Cardiac fibroblast (primary cell): ENCODE measurements at regions not wholly inside any gene's neighbourhood (a gene's known extent, or its start where the extent isn't known, plus 50 kb on each side); places are given as distances from the start of the nearest gene placed in this dataset.

ENCODE experiments used
- DNase-seq, 2 donors: peaks; one replicate each; pipeline versions ENCODE4 v3.0.0 to v3.0.0-alpha.2; 2010; ENCODE audit warnings: low read depth in 2 of 2
- H3K4me3 ChIP-seq, 2 donors: replicated peaks in 1 of 2; 1 replicate in 1 of 2; 2 replicates in 1 of 2; pipeline ENCODE4 v1.5.1; 2011; ENCODE audit warnings: low read depth in 2 of 2, low read length in 2 of 2, mild to moderate bottlenecking in 2 of 2, moderate library complexity in 1 of 2
- TF ChIP-seq, protein P1 (sequence below): IDR thresholded peaks from one replicate; pipeline ENCODE4 v1.5.1; 2011; ENCODE audit warnings: low read depth, mild to moderate bottlenecking, low read length, inconsistent platforms

DNA sequence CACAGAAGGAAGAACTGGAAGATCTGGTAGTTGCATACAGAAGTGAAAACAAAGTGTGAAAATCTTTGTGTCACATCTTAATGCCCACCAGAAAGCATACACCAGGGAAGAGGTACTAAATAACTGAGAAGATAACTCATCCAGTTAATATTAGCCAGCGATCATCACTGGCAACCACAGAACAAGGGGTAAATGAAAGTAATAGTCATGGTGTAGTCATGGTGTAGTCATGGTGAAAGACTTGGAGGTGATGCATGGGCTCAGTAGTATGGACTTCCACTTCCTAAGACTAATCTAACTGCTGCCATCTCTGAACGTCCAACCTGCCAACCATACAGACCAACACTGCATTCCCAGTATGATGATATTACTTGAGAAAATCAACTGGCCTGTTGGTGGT is 481.2 kb upstream of the NR5A2 start:
- TF ChIP-seq, protein P1, sequence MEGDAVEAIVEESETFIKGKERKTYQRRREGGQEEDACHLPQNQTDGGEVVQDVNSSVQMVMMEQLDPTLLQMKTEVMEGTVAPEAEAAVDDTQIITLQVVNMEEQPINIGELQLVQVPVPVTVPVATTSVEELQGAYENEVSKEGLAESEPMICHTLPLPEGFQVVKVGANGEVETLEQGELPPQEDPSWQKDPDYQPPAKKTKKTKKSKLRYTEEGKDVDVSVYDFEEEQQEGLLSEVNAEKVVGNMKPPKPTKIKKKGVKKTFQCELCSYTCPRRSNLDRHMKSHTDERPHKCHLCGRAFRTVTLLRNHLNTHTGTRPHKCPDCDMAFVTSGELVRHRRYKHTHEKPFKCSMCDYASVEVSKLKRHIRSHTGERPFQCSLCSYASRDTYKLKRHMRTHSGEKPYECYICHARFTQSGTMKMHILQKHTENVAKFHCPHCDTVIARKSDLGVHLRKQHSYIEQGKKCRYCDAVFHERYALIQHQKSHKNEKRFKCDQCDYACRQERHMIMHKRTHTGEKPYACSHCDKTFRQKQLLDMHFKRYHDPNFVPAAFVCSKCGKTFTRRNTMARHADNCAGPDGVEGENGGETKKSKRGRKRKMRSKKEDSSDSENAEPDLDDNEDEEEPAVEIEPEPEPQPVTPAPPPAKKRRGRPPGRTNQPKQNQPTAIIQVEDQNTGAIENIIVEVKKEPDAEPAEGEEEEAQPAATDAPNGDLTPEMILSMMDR = no peak
- peak in 1 of 2 donors; percentile 9 for DNase-seq
- H3K4me3 ChIP-seq = no peak overlapping the region

DNA sequence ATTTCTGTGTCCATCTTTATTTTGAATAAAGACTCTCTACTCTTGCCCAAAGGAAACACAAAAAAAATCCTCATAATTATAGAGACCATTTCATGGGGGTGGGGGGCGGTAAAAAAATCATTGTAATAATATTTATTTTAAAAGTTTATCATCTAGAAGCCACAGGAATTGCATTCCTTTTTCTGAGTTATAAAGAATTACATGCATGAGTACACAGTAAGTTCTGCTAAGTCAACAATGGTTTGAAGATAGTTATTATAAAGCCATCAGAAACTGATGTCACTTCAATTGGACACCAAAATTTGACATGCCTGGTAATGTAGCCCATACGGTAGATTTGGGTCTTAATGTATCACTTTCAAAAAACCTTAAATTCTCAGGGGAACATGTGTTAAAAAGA is 478.1 kb upstream of the NR5A2 start:
- no peak for DNase-seq
- TF ChIP-seq, protein P1 = no peak
- H3K4me3 ChIP-seq = no peak overlapping the region

DNA sequence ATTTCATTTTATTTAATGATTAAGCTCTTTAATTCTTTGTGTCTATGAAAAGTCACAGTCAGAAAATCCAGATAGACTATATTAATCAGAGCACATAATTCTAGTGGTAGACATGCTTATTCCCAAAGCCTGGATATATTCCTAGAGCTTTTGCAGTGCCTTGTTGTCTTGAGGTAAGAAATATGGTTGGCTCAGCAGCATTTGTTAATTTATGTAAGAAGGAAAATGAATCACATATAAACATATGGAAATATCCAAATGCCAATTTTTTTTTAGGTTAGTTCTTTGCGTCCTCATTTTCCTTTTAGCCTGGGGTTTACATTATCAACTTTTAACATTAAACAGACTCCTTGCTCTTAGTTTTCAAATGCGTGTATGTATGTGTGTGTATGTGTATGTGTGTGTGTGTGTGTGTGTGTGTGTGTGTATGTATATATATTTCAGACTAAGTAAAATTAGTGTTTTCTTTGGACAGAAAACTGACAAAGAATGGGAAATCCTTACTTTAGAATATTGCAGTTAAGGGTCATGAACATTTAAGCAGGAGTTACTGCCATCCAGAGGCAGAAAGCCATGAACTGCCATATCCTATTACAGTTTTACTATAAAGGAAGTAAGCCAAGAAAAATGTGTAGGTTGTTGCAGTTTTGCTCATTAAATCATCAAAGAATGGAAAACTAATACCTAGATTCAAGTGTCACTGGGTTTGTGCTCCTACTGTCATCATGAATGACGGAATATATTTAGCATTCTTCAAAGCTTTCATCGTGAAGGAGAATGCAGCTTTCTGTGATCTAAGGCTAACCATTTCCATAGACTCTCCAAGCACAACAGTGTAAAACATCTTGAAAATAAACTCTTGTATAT is 477.1 kb upstream of the NR5A2 start:
- TF ChIP-seq, protein P1 = no peak
- peak; percentile 17 to 38 for DNase-seq
- no peak overlapping the region for H3K4me3 ChIP-seq

DNA sequence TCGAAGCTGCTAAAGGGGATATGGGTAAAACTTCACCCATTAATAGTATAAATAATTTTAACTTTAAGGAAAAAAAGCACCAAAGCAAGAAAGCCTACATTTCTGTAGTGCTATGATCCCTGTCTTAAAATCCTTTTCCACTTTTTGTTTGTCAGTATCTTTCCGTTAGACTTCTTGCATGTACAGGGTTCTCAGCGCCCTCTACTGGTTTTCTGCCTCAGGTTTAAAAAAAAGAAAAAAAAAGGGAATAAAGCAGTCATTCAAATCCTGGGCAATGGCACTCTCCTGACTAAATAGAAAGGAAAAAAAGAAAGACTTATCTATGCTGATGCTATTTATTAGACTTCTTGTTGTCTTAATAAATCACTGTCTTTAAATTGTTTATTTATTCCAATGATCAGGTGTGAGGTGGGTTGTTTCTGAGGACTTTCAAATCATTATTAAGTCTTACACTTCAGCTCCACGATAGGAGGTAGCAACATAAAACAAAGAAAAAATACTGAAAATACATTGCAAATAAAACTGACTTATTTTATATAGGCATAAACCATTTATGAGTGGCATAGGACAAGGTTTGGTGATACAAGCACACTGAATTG is 475.4 kb upstream of the NR5A2 start:
- H3K4me3 ChIP-seq = no peak overlapping the region
- peak; percentile 75 to 84 for DNase-seq
- TF ChIP-seq, protein P1 = peak; percentile 73

DNA sequence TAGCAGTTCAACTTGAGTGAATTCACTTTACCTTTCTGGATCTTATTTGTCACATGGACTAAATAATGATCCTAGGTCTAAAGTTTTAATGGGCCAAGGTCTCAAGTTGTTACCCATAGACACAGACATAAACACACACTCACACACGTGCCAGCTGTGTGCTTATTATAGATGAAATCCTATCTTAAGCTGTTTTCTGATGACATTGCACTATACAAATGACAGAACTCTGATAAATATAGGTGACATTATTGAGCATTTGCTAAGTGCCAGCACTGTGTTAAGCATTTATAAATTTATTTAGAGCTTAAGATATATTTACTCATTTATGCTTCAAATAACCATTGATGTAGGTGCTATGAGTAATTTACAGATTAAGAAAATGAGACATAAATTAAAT is 474.4 kb upstream of the NR5A2 start:
- H3K4me3 ChIP-seq = no peak overlapping the region
- TF ChIP-seq, protein P1 = no peak
- no peak for DNase-seq

DNA sequence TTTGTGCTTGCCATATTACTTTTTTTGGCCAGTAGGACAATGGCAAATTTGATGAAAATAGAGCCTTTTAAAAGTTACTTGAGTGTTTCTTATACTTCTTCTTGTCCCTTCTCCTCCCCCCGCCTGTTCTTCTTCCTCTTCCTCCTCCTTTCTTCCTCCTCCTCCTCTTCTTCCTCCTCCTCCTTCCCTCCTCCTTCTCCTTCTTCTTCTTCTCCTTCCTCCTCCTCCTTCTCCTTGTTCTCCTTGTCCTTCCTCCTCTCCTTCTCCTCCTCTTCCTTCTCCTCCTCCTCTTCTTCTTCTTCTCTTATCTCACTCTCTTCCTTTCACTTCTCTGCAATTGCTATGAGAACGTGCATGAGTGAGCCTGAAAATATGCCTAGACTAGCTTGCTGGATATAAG is 466.2 kb upstream of the NR5A2 start:
- DNase-seq = no peak
- TF ChIP-seq, protein P1 = no peak
- H3K4me3 ChIP-seq = no peak overlapping the region

DNA sequence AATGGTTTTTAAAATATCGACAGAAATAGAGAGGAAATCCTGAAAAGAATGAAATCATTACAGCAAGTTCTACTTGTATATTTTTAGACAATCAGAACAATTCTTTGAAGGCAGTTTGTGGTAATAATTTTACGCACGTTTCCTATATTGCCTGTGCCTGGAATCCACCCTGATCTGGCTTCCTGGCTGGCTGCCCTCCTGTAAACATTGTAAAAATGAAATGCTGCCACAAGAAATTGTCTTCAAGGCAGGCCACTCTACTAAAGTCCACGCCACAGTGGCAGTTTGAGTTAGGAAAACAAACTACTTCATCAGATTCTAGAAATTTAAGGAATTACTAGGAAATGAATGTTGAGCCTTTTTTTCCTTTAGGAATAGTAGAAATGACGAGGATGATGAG is 454.5 kb upstream of the NR5A2 start:
- TF ChIP-seq, protein P1 = no peak
- H3K4me3 ChIP-seq = no peak overlapping the region

More for the DNA sequence above, 454.5 kb upstream of the NR5A2 start:
- DNase-seq = no peak
